HG03354 (cell line): ENCODE measurements at regions not wholly inside any gene's neighbourhood (a gene's known extent, or its start where the extent isn't known, plus 50 kb on each side); places are given as distances from the start of the nearest gene placed in this dataset.

ENCODE experiments used
- ATAC-seq: cut with Tn5 transposase; IDR thresholded peaks from one replicate; pipeline ENCODE4 v1.9.1; 2021; ENCODE audit warnings: mild to moderate bottlenecking; ENCODE audit not compliant: unreplicated experiment, poor library complexity, severe bottlenecking

DNA sequence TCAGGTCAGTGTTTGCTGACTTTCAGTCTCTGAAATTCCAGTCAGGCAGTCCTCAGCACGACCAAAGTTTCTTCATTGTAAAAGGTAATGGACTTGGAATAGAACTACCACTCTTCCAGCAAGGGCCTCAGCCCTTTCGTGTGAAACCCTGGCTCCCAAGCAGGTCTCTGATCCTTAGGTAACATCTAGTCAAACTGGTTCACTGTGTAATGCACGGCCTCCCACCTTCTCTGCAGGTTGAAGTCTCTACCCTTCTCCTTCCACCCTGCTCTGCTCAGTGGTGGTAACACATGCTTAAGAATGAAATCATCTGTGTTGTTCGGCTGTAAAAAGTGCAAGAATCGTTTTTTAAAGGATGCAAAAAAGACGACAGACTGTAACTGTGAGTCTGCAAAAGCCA lies 287.2 kb upstream of the POU3F2 start:
- no peak for ATAC-seq

DNA sequence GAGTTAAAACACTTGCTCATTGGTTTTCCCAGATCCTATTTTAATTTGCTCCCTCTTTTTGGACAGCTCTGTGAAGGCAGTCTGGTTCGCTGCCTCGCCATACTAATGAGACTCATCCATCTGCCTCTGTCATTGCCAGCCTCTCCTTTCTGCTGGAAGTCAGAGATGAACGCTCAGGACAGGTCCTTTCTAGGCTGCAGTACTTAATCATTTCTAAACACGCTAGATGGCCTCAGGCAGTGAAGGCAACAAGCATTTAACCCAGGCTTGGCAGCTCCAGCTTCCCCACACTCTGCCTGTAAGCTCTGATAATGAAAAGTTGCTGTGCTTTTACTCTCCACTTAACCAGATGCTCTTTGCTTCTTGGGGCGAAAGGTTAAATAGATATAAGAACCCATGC lies 286.7 kb upstream of the POU3F2 start:
- ATAC-seq = no peak

DNA sequence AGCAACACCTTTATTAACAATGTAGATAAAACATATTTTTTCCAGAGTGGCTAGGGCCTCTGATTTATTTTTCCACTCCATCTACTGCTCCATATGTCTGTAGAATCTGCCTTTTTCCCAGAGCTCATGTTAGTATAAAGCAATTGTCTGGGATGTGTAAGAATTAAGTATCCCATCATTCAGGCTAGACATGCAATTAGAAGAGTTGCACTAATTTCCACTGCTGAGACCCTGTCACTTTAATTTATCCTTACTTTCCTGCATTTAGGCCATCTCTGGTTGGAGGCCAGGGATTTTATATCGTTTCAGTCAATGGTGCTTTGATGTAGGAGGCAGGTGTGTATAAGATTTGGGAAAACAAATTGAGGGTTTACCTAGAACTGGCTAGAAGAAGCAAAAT lies 286.1 kb upstream of the POU3F2 start:
- ATAC-seq = no peak

DNA sequence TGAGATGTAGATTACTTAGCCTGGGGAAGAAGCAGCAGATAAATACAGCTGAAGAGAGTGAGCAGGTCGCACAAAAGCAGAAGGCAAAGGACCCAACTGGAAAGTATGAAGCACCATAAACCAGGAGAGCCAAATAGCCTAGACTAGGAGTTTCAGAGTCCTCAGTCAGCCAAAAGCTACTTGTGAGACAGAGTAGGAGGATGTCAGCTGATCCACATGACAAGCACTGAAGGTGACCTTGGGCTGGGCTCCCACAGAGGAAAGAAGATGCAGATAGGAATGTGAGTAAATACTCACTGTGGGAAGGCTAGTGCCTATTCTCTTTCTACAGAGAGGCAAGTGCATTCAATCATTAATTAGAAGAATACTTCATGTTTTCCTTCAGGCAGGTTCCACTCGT lies 274.0 kb upstream of the POU3F2 start:
- no peak for ATAC-seq

DNA sequence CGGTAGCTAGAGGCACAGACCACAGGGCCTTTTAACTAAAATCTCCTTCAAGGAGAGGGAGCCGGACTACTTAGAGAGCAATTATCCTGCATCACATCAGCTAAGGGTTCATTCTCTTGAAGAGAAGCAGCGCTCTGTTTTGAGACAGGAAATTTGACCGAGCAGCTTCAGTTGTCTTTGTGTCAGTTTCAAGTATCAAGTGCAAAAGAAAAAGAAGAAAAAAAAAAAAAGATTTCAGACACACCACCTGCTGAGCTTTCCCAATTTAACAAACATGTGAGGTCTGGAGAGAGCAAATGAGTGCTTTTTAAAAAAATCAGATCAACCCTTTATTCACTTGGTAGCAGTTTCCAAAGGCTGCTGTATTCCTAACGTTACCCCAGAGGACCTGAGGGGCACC lies 273.5 kb upstream of the POU3F2 start:
- no peak for ATAC-seq

DNA sequence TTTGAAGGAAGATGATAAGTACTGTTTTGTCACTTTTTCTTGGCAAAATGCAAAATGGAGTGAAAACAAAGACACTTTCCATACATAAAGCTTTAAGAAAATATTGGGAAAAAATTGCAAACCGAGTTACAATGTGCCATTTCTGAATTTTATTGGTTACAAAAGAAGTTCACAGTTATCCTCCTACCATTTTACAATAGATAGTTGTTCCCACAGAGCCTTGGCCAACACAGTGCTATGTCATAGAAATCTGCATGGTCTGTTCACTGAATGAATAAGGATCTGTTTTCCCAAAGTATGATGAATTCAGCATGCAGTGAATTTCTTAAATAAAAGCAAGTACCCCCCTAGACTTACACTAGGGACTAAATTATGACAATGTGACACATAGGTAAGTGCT lies 268.2 kb upstream of the POU3F2 start:
- ATAC-seq = no peak

DNA sequence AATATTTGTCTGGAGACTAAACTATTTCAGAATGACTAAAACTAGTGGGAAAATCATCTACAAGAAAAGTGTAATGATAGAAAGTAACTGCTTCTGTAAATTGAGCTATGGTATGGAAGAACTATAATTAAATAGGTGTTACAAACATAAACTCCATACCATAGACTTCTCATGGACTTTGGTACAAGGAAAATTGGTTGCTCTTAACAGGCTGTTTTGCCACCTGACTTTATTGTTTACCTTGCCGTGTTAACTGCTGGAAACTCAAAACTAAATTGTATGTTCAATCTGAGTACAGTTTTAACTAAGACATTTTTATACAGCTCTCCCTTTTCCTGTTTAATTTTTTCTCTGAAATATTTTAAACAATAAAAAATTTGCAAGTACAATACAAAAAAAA lies 261.8 kb upstream of the POU3F2 start:
- no peak for ATAC-seq

DNA sequence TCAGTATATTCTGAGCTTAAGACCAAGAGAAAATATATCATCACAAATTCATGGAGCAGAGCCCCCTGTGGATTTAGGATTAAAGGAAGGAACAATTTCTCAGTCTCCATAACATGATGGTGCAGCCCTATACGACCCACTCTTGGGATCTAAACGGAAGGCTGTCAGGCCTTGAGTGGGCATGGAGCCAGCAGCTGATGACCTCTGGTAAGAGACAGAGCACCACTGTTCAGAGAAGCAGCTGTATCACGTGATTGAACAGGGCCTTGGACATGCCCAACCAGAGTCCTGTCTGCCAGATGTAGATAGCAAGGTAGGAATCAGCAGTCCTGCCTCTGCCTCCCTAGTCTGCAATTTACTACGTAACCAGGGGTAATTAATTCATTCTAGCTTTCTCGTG lies 259.4 kb upstream of the POU3F2 start:
- ATAC-seq = no peak

DNA sequence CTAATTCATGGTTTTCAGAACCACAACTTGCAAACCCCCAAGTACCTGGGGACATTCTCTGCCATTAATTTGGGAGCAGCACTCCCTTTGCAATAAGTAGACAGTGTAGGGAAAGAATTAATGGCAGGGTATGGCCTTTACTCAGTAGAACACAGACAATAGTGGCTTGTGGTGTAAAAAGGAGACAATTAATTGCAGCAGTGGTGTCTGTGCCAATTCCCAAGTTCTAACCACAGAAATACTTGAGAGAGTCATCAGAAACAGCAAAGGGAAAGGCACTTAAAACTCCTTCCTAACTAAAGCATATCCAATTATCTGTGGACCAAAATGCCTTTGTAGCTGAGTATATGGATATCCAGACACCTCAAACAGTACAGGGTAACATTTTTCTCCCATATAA lies 257.6 kb upstream of the POU3F2 start:
- ATAC-seq = no peak

DNA sequence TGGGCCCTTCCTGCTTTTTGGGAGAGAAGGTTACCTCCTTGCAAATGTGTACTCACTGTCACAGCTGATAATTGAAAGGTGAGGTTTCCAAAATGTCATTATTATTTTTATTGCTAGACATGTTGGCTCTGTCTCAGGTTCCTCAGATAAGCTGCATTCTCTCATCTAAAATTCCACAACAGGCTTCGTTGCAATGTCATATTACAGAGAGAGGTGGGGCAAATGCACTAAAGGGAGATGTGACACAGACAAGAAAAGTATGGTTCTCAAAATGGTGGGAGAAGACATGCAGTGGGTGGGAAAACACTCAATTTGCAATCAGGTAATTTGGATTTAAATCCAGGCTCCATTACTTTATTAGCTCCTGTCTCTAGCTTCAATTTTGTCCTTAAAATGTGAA lies 256.4 kb upstream of the POU3F2 start:
- no peak for ATAC-seq

DNA sequence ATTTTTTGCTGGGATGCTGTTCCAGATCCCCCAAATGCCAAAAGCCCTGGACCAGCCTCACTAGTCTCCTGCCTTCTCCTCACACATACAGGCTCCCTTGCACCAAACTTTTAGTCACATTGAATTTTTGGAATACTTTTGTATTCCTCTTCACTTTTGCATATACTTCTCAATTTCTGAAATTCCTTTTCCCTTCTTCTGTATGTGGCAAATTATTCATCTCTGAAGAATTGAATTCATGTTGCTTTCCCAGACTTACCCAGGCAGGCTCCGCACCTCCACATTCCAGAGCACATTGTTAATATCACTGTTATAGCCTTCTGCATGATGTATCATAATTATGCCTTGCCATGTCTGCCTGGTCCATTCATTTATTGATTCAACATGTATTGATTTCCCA lies 255.3 kb upstream of the POU3F2 start:
- no peak for ATAC-seq

DNA sequence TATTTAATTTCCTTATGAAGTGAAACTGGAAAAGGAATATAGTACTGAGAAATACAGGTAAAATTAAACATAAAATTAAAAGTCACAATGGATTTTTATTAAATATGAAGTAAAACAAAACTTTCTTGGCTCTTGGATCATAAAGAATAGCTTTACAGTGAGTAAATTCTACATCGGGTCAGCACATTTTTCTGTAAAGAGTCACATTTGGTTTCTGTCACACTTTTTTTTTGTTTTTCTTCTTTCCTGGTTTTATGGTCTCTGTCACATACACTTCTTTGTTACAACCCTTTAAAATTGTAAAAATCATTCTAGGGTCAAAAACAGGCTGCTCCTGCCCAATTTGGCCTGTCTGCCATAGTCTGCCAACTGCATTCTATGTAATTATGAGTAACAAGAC lies 254.4 kb upstream of the POU3F2 start:
- ATAC-seq = no peak

DNA sequence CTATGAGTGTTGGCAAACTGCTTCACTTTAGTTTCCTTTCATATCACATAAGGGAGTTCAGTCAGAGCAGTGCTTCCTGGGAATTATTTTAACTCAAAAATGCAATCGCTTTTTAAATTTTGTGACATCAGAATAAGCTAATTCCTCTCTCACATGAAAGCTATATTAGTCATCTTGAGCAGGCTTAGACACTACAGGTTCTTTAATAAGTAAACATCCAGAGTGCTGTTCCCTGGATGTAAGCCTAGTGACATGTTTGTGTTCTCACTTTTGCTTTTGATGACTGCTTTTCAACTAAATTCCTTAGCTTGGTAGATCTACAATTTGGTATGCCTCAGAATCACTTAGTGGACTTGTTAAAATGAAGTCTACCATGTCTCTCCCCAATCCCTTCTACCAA lies 252.7 kb upstream of the POU3F2 start:
- no peak for ATAC-seq

DNA sequence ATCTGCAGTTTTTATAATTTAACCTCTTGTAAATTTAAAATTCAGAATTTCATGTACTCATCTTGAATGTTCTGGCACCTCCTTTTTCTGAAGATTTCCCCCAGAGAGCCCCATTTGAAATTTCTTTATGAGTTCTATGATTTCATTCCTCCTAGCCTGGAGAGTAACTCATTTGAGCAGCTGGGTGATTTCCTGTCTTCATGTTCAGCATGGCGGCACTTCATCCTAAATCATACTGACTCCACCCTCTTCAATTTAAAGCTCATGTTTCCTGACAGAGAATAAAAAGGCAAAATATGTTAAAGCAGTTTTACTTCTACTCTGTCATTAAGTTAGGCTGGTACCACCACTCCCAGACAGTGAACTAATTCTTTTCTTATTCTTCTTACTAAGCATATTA lies 250.9 kb upstream of the POU3F2 start:
- ATAC-seq = no peak

DNA sequence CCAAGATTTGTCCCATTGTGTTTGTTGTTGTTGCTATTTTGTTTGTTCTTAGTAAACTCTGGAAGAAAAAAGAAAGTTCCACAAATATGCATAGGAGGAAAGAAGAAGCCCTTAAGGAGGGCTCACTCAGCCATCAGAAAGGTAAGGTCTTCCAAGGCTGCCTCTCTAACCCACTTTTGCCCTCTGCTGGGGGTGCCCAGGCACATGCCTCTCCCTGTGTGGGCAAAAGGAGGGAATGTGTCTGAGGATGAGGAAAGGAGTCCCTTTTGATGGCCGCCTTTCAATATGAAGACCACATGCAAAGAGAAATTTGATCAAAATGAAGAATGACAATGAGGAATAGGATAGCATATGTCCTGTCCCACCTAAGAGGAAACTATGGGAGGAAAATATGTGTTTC lies 248.2 kb upstream of the POU3F2 start:
- ATAC-seq = no peak

DNA sequence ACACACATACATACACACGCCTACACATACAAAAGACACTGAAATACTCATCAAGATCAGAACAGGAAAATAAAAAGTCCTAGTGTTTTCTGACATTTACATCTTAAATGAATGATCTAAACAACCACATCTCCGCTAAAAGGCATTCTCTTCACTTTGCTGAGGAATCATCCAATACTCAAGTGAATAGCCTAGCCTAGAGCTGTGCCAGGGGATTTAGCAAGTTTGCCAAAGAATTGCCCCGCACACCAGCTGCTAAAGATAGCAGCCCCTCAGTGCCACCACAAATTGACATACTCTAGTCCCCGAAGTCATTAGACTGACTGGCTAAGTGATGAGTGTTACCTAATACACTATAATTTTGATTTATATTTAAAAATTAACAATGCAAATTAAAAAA lies 246.8 kb upstream of the POU3F2 start:
- no peak for ATAC-seq

DNA sequence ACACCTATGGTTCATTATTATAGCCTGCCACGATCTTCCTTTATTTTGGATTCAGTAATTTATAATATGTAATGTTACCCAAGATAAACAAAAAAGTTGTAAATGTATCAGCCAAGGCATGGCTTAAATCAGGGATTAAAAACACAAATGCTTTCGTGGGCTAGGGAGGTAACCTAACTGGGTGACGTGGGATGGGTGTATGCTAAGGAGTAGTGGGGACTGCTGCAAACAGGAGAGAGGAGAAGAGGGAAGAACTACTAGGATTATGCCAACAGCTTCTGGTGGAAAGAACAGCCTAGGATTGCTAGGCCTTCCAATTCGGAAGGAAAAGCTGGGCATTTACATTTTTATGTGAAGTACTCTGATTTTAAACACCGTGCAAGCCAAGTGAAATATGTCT lies 244.8 kb upstream of the POU3F2 start:
- no peak for ATAC-seq

DNA sequence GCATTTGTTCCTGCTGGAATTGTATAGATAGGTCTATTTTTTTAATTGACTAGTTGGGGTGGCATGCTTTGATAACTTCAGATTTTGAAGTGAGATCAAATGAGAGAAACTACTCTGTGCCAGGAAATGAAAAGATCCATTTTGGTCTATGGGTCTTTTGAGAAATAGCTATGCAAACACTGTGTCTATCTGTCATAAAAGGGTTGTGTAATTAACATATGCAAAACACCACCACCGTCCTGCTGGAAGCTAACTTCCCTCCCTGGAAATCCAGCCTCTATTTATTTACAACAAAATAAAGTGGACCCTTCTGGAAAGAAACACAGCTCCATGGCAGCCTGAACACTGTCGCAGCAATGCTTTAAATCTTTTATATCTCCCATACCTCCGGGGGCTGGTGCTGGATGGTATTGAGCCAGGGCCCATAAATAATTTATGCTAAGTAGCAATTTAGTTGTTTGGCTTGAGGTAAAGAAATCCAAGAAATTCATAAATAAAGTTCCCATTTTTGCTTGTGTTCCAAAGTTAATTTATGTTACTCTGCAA lies 244.2 kb upstream of the POU3F2 start:
- no peak for ATAC-seq

DNA sequence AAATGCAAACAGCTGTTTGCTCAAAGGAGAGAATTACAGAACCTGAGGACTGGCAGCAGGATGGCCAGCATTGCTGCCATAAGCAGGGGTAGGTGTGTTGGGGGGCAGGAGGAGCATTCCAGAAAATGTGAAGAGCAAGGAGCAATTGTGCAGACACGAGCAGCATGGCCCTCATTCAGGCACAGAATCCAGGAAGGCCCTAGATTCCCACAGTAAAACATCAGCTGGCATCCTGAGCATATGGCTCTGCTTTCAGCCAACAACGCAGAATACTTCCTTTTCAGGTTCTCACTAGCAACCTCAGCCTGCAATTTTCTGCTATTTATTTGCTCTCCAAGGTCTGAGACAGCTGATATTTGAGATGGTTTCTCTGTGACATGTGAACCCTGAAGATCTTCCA lies 243.4 kb upstream of the POU3F2 start:
- ATAC-seq = no peak

DNA sequence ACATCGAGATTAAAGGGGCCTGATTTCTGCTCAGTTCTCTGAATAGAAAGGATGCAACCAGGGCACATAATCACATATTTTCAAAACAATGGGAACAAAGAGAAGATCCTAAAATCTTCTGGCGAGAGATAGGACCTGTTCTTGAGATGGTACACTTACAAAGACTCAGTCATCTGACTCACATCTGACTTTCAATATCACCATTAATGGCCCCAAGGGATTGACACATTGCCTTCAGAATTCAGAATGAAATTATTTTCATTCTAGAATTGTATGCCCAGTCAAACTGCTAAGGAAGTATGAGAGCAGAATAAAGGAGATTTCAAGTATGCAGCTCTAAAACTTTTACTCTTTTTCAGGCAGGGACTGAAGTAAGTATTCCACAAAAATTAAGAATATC lies 240.7 kb upstream of the POU3F2 start:
- ATAC-seq = no peak

DNA sequence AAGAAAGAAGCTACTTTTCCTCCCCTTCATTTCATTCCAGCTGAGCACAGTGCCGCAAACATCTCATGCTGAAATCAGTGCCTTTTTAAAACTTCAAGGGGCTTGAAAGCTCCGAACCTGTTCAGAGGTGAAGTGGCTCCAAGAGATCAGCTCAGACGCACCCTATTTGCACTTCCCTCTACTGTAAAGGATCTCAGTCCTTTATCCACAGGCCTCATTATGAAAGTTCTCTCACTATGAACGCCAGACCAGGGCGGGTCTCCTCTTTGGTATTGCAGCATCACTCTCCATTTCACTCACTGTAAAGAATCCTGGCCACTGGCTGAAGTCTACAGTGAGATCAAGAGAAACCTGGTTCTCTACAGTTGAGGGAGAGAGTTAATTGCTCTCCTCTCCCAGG lies 232.7 kb upstream of the POU3F2 start:
- ATAC-seq = no peak

DNA sequence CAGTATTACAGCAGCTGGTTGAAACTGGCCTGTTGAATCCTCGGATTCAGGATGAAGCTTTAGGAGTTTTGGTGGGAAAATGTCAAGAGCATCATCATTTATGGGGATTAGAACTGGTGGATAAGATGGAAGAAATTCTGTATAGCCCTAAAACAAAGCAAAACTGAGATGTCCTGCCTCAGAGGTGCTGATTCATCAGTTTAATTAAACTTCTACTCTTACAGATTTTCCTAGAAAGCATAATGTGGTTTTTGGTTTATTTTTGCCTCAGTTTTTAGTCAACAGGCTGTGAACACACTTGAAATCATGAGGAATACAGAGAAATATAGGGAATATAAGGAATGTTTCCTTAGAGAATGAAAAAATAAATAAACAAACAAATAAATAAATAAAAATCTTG lies 228.7 kb upstream of the POU3F2 start:
- no peak for ATAC-seq
